GM12878 (cell line): ENCODE measurements at regions not wholly inside any gene's neighbourhood (a gene's known extent, or its start where the extent isn't known, plus 50 kb on each side); places are given as distances from the start of the nearest gene placed in this dataset.

Source experiments
- ATAC-seq: fragments of 200-7000 bp; cut with Tn5 transposase; 3 replicates; pipeline ENCODE4 v1.9.1; 2020; ENCODE audit warnings: mild to moderate bottlenecking, moderate library complexity
- BruUV-seq: library from RNA; stranded (reverse); fragments of 400-500 nt; replicated peaks from 2 replicates; lab custom pipeline; 2021; lab: Mats Ljungman, UMichigan
- CTCF ChIA-PET: fragments of 300-600 bp; sonication (Branson Sonifier 250); formaldehyde crosslinking; extraction: SDS; loops from one replicate; lab custom pipeline; 2021; ENCODE audit warnings: inconsistent platforms; lab: Yijun Ruan, JAX
- POLR2A ChIA-PET: fragments of 350-600 bp; formaldehyde crosslinking; extraction: SDS; loops from one replicate; lab custom pipeline; 2021; ENCODE audit warnings: inconsistent platforms; lab: Charles Lee
- RAD21 ChIA-PET: fragments of 300-600 bp; sonication (Branson Sonifier 250); formaldehyde crosslinking; loops from one replicate; lab custom pipeline; 2023; ENCODE audit warnings: antibody characterized with exemption; ENCODE audit not compliant: unreplicated experiment; lab: Charles Lee
- SMC1A ChIA-PET: fragments of 300-600 bp; sonication (Branson Sonifier 250); formaldehyde crosslinking; loops from one replicate; lab custom pipeline; 2023; ENCODE audit not compliant: unreplicated experiment, uncharacterized antibody; lab: Charles Lee
- DNase-seq: peaks from one replicate; pipeline ENCODE4 v3.0.0-alpha.2; 2011; ENCODE audit warnings: low read depth, low spot score
- FAIRE-seq: peaks from 3 replicates; lab custom pipeline; 2011; peaks lifted over from hg19 to GRCh38; lab: Jason Lieb, UNC
- H2AFZ ChIP-seq: 2 replicates; pipeline ENCODE4 v1.6.0; 2011; ENCODE audit warnings: low read depth, low read length, control low read depth; ENCODE audit not compliant: control insufficient read depth
- H3K27ac ChIP-seq: 2 replicates; pipeline ENCODE4 v1.5.1; 2011; ENCODE audit warnings: control low read depth; ENCODE audit not compliant: control insufficient read depth, insufficient read depth
- H3K27me3 ChIP-seq, 2 experiments: replicated peaks in 1 of 2; 2 replicates each; pipeline versions ENCODE4 v1.6.0 to v1.6.1; 2011; ENCODE audit warnings: low read length in 1 of 2; ENCODE audit not compliant: control insufficient read depth in 2 of 2, insufficient read depth in 2 of 2
- H3K36me3 ChIP-seq, 2 experiments: 2 replicates each; pipeline ENCODE4 v1.5.1; 2011; ENCODE audit warnings: low read length in 1 of 2; ENCODE audit not compliant: control insufficient read depth in 2 of 2, insufficient read depth in 2 of 2
- H3K4me1 ChIP-seq: 2 replicates; pipeline ENCODE4 v1.6.1; 2011; ENCODE audit warnings: mild to moderate bottlenecking, low read length, moderate library complexity, mixed read lengths; ENCODE audit not compliant: control insufficient read depth, insufficient read depth
- H3K4me2 ChIP-seq: 2 replicates; pipeline ENCODE4 v1.6.0; 2011; ENCODE audit warnings: control low read depth; ENCODE audit not compliant: control insufficient read depth, insufficient read depth
- H3K4me3 ChIP-seq: fragments of 200-600 bp; sonication (generic); 2 replicates; pipeline ENCODE4 v1.5.1; 2016
- H3K79me2 ChIP-seq: 2 replicates; pipeline ENCODE4 v1.6.0; 2011; ENCODE audit warnings: low read length; ENCODE audit not compliant: control insufficient read depth, insufficient read depth
- H3K9ac ChIP-seq: 2 replicates; pipeline ENCODE4 v1.8.0; 2011; ENCODE audit warnings: low read length, control low read depth, mixed read lengths; ENCODE audit not compliant: control insufficient read depth, insufficient read depth
- H3K9me3 ChIP-seq: replicated peaks from 3 replicates; pipeline ENCODE4 v1.5.1; 2011; ENCODE audit warnings: mild to moderate bottlenecking, low read length; ENCODE audit not compliant: control insufficient read depth, insufficient read depth
- H4K20me1 ChIP-seq: 2 replicates; pipeline ENCODE4 v1.6.0; 2011; ENCODE audit not compliant: control insufficient read depth, insufficient read depth
- BACH1 ChIP-seq: fragments of 450-650 bp; IDR thresholded peaks from 2 replicates; pipeline ENCODE4 v1.6.1; 2017; ENCODE audit warnings: mild to moderate bottlenecking, borderline replicate concordance
- BCL3 ChIP-seq: IDR thresholded peaks from 2 replicates; pipeline ENCODE4 v1.6.1; 2011; ENCODE audit warnings: borderline replicate concordance, low read depth, mild to moderate bottlenecking, moderate library complexity, low read length; ENCODE audit not compliant: insufficient read depth, poor library complexity, severe bottlenecking
- EED ChIP-seq: sonication (generic); IDR thresholded peaks from 2 replicates; pipeline ENCODE4 v1.6.1; 2016; ENCODE audit warnings: antibody characterized with exemption, low read depth
- JUND ChIP-seq: IDR thresholded peaks from 2 replicates; pipeline ENCODE4 v1.6.1; 2012; ENCODE audit warnings: low read depth, mild to moderate bottlenecking, low read length, improper control_type of control experiment, moderate library complexity
- KAT2A ChIP-seq: conservative IDR thresholded peaks from 2 replicates; pipeline ENCODE4 v1.6.1; 2011; ENCODE audit warnings: low read depth, low read length; ENCODE audit not compliant: control insufficient read depth
- NFXL1 ChIP-seq: fragments of 450-650 bp; IDR thresholded peaks from 2 replicates; pipeline ENCODE4 v1.6.1; 2017; ENCODE audit warnings: antibody characterized with exemption, mild to moderate bottlenecking, borderline replicate concordance
- NR2C1 ChIP-seq: fragments of 450-650 bp; IDR thresholded peaks from 2 replicates; pipeline ENCODE4 v1.6.1; 2017; ENCODE audit warnings: antibody characterized with exemption, mild to moderate bottlenecking, moderate library complexity
- PBX3 ChIP-seq: IDR thresholded peaks from 2 replicates; pipeline ENCODE4 v1.6.1; 2011; ENCODE audit warnings: mild to moderate bottlenecking, low read depth, low read length, moderate library complexity; ENCODE audit not compliant: insufficient replicate concordance
- POLR2A ChIP-seq: IDR thresholded peaks from 2 replicates; pipeline ENCODE4 v1.6.1; 2011; ENCODE audit warnings: low read depth, mild to moderate bottlenecking, low read length
- REST ChIP-seq: IDR thresholded peaks from 2 replicates; pipeline ENCODE4 v1.6.1; 2012; ENCODE audit warnings: mild to moderate bottlenecking, low read depth, low read length
- TAF1 ChIP-seq: IDR thresholded peaks from 2 replicates; pipeline ENCODE4 v1.6.1; 2011; ENCODE audit warnings: mild to moderate bottlenecking, low read depth, low read length, borderline replicate concordance
- ZNF217 ChIP-seq: fragments of 450-650 bp; IDR thresholded peaks from 2 replicates; pipeline ENCODE4 v1.6.1; 2017; ENCODE audit warnings: antibody characterized with exemption, mild to moderate bottlenecking
- ZNF24 ChIP-seq: fragments of 450-650 bp; IDR thresholded peaks from 2 replicates; pipeline ENCODE4 v1.6.1; 2017; ENCODE audit warnings: antibody characterized with exemption, mild to moderate bottlenecking
- WGBS: methylation state at CpG from one replicate; pipeline ENCODE4 v1.1.6; 2016; ENCODE audit warnings: low lambda C conversion rate; ENCODE audit not compliant: insufficient replicate concordance, insufficient coverage; ENCODE audit errors: missing lambda C conversion rate; 5-methylcytosine and 5-hydroxymethylcytosine counted together
- in situ Hi-C: fragments of 300-500 bp; cut with MboI; formaldehyde crosslinking; loops from 9 replicates; pipeline ENCODE4 v1.14.3; 2018; ENCODE audit warnings: mixed read lengths
- intact Hi-C: fragments of 100-400 bp; cut with micrococcal nuclease; formaldehyde crosslinking; loops from one replicate; pipeline ENCODE4 v1.14.2; 2022; ENCODE audit not compliant: unreplicated experiment

- no TSS peak for BruUV-seq
- ChIA-PET RAD21 (no interaction called here), POLR2A (no interaction called here), CTCF (interaction anchor here (1.1 kb wide), 1 partner anchor 10 kb away, joined by 3 read pairs; no protein-coding TSS in a partner anchor), SMC1A (no interaction called here)
- Histone ChIP-seq H3K79me2 (no peaks in the 10 kb centered on the region), H4K20me1 (no peaks in the 10 kb centered on the region), H3K4me2 (no peak overlapping the region), H2AFZ (no peak overlapping the region), H3K9me3 (no peaks in the 10 kb centered on the region), H3K36me3 (no peaks in the 10 kb centered on the region), H3K9ac (no peak overlapping the region), H3K27ac (no peak overlapping the region), H3K4me1 (no peaks in the 10 kb centered on the region), H3K27me3 (no peaks in the 10 kb centered on the region), H3K4me3 (no peak overlapping the region)
- TF ChIP-seq BACH1 (no peak), BCL3 (no peak), ZNF24 (no peak), ZNF217 (no peak), KAT2A (no peak), REST (no peak), PBX3 (no peak), POLR2A (no peak), JUND (no peak), NFXL1 (no peak), NR2C1 (no peak), TAF1 (no peak), EED (no peak)
- intact Hi-C loops (loop anchor here (10.0 kb wide), 1 partner anchor 57 kb away; no protein-coding TSS in a partner anchor), in situ Hi-C loops (no loop called here)
- FAIRE-seq (no peak), ATAC-seq (no peak), DNase-seq (no peak)
- 40% methylated on average over 2 of the region's 2 CpGs for WGBS
Observed at GRCh38 chr9:115808108-115808507, 345.5 kb upstream of the PAPPA start.
